Peyer's patch (tissue), 4 donors: ENCODE measurements at regions not wholly inside any gene's neighbourhood (a gene's known extent, or its start where the extent isn't known, plus 50 kb on each side); places are given as distances from the start of the nearest gene placed in this dataset.

Experiments
- DNase-seq, 3 donors: peaks; one replicate each; pipeline ENCODE4 v3.0.0-alpha.2; 2017 to 2019
- H3K27ac ChIP-seq, 4 donors: fragments of 200-600 bp; sonication (generic); one replicate each; pipeline ENCODE4 v1.5.1; 2016 to 2019
- H3K27me3 ChIP-seq, 2 donors: fragments of 200-600 bp; sonication (generic); one replicate each; pipeline ENCODE4 v1.5.1; 2019
- H3K36me3 ChIP-seq, 3 donors: fragments of 200-600 bp; sonication (generic); one replicate each; pipeline ENCODE4 v1.5.1; 2016 to 2019
- H3K4me1 ChIP-seq, 4 donors: fragments of 200-600 bp; sonication (generic); one replicate each; pipeline ENCODE4 v1.5.1; 2016 to 2019
- H3K4me3 ChIP-seq, 4 donors: fragments of 200-600 bp; sonication (generic); 1 replicate in 3 of 4; 2 replicates in 1 of 4; pipeline ENCODE4 v1.5.1; 2016 to 2019; ENCODE audit warnings: mild to moderate bottlenecking in 1 of 4
- H3K9me3 ChIP-seq, 4 donors: fragments of 200-600 bp; sonication (generic); one replicate each; pipeline ENCODE4 v1.5.1; 2016 to 2019; ENCODE audit warnings: mild to moderate bottlenecking in 1 of 4
- CTCF ChIP-seq, 6 experiments: fragments of 450-650 bp in 4 of 6; fragments of 200-600 bp in 2 of 6; sonication (generic) in 1 of 6; IDR thresholded peaks; one replicate each; pipeline ENCODE4 v1.5.1; 2017 to 2019; ENCODE audit warnings: antibody characterized with exemption in 6 of 6, mild to moderate bottlenecking in 3 of 6, moderate library complexity in 1 of 6
- POLR2A ChIP-seq, 2 donors: fragments of 450-650 bp; IDR thresholded peaks; one replicate each; pipeline ENCODE4 v1.5.1; 2017; ENCODE audit warnings: antibody characterized with exemption in 2 of 2, mild to moderate bottlenecking in 2 of 2, moderate library complexity in 2 of 2

DNA sequence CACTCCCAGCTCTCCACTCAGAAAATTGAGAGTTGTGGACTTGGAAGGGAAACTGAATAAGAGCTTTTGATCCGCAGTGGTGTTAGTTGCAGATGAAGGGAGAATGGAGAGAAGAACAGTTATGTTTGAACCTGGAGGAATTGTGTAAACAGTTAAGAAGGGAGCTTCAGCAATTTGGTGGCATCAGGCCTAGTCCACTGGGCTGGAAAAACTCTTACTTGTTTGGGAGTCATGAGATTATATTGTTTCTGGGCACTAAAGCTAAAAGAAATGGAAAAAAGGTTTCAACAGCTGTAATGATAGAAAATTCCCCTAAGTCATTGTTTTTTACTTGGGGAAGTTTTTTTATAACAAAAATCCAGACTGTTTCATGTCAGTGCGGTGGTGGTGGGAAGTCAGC is 256.1 kb upstream of the C1orf87 start:
- Histone ChIP-seq H3K4me1 (no peaks in the 10 kb centered on the region), H3K4me3 (no peak overlapping the region), H3K36me3 (no peaks in the 10 kb centered on the region), H3K27ac (no peak overlapping the region), H3K27me3 (no peaks in the 10 kb centered on the region), H3K9me3 (no peaks in the 10 kb centered on the region)
- no peak for DNase-seq
- TF ChIP-seq CTCF (IDR thresholded peaks at IDR 0.05) = no peak
- TF ChIP-seq POLR2A (IDR thresholded peaks at IDR 0.05) = no peak

DNA sequence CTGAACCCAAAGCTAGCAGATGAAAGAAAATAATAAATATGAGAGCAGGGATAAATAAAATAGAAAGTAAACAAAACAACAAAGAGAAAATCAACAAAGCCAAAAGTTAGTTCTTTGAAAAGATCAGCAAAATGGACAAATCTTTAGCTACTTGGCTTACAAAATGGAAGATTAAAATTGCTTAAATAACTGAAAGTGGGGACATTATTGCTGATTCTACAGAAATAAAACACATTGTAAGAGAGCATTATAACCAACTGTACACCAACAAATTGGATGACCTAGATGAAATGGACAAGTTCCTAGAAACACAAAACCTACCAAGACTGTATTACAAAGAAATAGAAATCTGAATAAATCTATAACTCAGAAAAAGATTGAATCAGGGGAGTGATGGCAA is 238.3 kb upstream of the C1orf87 start:
- TF ChIP-seq POLR2A (IDR thresholded peaks at IDR 0.05) (no peak), CTCF (IDR thresholded peaks at IDR 0.05) (no peak)
- Histone ChIP-seq H3K4me3 (no peak overlapping the region), H3K4me1 (no peaks in the 10 kb centered on the region), H3K36me3 (no peaks in the 10 kb centered on the region), H3K27me3 (no peaks in the 10 kb centered on the region), H3K27ac (no peak overlapping the region), H3K9me3 (no peaks in the 10 kb centered on the region)
- DNase-seq = no peak

DNA sequence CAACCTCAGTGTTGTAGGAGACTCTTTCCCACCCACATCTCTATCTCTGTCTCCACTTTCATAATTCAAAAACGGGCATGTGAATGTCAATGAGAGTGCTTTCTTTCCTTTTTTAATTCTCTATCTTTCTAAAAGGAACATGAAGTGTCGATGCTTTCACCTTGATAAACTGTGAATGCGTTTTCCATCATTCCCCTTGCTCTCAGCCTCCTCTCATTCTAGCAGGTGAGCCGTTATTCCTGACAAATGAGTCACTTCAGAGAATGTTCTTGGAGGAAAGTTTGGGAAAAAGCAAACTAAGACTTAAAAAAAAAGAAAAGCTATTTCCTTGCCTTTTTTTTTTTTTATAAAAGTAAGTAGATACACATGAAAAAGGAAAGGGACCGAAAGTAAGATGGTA is 226.0 kb upstream of the C1orf87 start:
- Histone ChIP-seq H3K27ac (no peak overlapping the region), H3K4me1 (no peaks in the 10 kb centered on the region)

DNA sequence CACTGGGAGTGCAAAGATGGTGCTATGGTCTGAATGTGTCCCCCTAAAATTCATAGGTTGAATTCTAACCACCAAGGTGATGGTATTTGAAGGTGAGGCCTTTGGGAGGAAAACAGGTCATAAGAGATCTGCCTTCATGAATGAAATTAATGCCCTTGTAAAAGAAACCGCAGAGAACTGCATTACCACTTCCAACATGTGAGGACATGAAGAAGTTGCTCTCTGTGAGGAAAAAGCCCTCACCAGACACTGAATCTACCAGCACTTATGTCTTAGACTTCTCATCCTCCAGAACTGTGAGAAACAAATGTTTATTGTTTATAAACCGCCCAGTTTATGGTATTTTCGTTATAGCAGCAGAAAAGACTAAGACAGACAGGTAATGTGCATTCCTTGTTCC is 224.7 kb upstream of the C1orf87 start:
- Histone ChIP-seq H3K27me3 (no peaks in the 10 kb centered on the region), H3K27ac (no peak overlapping the region), H3K4me3 (no peak overlapping the region), H3K4me1 (no peaks in the 10 kb centered on the region), H3K9me3 (no peaks in the 10 kb centered on the region), H3K36me3 (no peaks in the 10 kb centered on the region)
- no peak for DNase-seq
- no peak for TF ChIP-seq POLR2A (IDR thresholded peaks at IDR 0.05)
- TF ChIP-seq CTCF (IDR thresholded peaks at IDR 0.05) = no peak

More for the DNA sequence above, 226.0 kb upstream of the C1orf87 start:
- no peak for DNase-seq
- Histone ChIP-seq H3K9me3 (no peaks in the 10 kb centered on the region), H3K4me3 (no peak overlapping the region), H3K36me3 (no peaks in the 10 kb centered on the region), H3K27me3 (no peaks in the 10 kb centered on the region)
- TF ChIP-seq CTCF (IDR thresholded peaks at IDR 0.05) (no peak), POLR2A (IDR thresholded peaks at IDR 0.05) (no peak)

DNA sequence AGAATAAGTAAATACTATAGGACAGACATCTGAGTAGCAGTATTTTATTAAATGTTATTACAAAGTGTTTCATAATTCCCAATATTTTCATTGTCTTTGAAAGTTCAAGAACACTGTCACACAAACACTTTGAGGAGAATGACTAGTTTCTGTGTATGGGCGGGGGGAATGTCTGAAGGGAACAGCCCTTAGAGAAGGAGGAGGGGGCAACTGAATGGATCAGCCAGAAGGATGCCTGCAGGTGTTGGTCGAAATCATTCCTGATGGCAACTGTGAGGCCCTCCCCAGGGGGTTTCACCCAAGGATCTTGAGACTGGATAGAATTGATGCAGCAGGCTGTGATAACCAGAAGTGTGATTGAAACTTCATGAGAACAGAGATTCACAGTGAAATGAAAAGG is 223.2 kb upstream of the C1orf87 start:
- Histone ChIP-seq H3K9me3 (no peaks in the 10 kb centered on the region), H3K36me3 (no peaks in the 10 kb centered on the region), H3K4me1 (no peaks in the 10 kb centered on the region), H3K27ac (no peak overlapping the region), H3K27me3 (no peaks in the 10 kb centered on the region), H3K4me3 (no peak overlapping the region)
- TF ChIP-seq CTCF (IDR thresholded peaks at IDR 0.05) (no peak), POLR2A (IDR thresholded peaks at IDR 0.05) (no peak)
- DNase-seq = no peak

GRCh38 chr1:60292140-60292539 is 218.6 kb upstream of the C1orf87 start:
- no peak for DNase-seq

More at GRCh38 chr1:60292140-60292539, 218.6 kb upstream of the C1orf87 start:
- Histone ChIP-seq H3K9me3 (no peaks in the 10 kb centered on the region), H3K27me3 (no peaks in the 10 kb centered on the region), H3K36me3 (no peaks in the 10 kb centered on the region), H3K27ac (no peak overlapping the region), H3K4me1 (no peaks in the 10 kb centered on the region), H3K4me3 (no peak overlapping the region)
- no peak for TF ChIP-seq POLR2A (IDR thresholded peaks at IDR 0.05)
- TF ChIP-seq CTCF (IDR thresholded peaks at IDR 0.05) = no peak
